WTC11 (cell line): ENCODE measurements at regions not wholly inside any gene's neighbourhood (a gene's known extent, or its start where the extent isn't known, plus 50 kb on each side); places are given as distances from the start of the nearest gene placed in this dataset.

Source experiments
- ESRRA ChIP-seq: sonication (generic); formaldehyde crosslinking; IDR thresholded peaks from 2 replicates; pipeline ENCODE4 v1.8.1; 2022; ENCODE audit warnings: mild to moderate bottlenecking, missing genetic modification reagents, borderline replicate concordance
- MYBL2 ChIP-seq: sonication (generic); formaldehyde crosslinking; IDR thresholded peaks from 2 replicates; pipeline ENCODE4 v1.8.1; 2023; ENCODE audit warnings: mild to moderate bottlenecking, moderate library complexity, missing genetic modification reagents
- NR1H2 ChIP-seq: sonication (generic); formaldehyde crosslinking; IDR thresholded peaks from 2 replicates; pipeline ENCODE4 v1.9.0; 2021; ENCODE audit warnings: mild to moderate bottlenecking, moderate library complexity, missing genetic modification reagents
- NR2C2 ChIP-seq: sonication (generic); formaldehyde crosslinking; IDR thresholded peaks from 2 replicates; pipeline ENCODE4 v1.8.0; 2022; ENCODE audit warnings: mild to moderate bottlenecking, missing genetic modification reagents
- OVOL2 ChIP-seq: fragments of 250-450 bp; sonication (Bioruptor Pico); IDR thresholded peaks from 2 replicates; pipeline ENCODE4 v1.9.0; 2021; ENCODE audit warnings: mild to moderate bottlenecking, borderline replicate concordance
- ZNF263 ChIP-seq: sonication (generic); formaldehyde crosslinking; IDR thresholded peaks from 2 replicates; pipeline ENCODE4 v1.8.1; 2022; ENCODE audit warnings: low read depth, mild to moderate bottlenecking, moderate library complexity, missing genetic modification reagents
- TF ChIP-seq, protein P1 (sequence below): fragments of 200-600 bp; IDR thresholded peaks from 2 replicates; pipeline ENCODE4 v1.8.0; 2022; ENCODE audit warnings: antibody characterized with exemption
- TF ChIP-seq, protein P2 (sequence below): fragments of 250-450 bp; sonication (Bioruptor Pico); conservative IDR thresholded peaks from 2 replicates; pipeline ENCODE4 v1.9.0; 2021; ENCODE audit warnings: mild to moderate bottlenecking
- TF ChIP-seq, protein P3 (sequence below): sonication (generic); formaldehyde crosslinking; IDR thresholded peaks from 2 replicates; pipeline ENCODE4 v1.8.1; 2023; ENCODE audit warnings: mild to moderate bottlenecking, moderate library complexity, missing genetic modification reagents
- TF ChIP-seq, protein P4 (sequence below): sonication (generic); formaldehyde crosslinking; IDR thresholded peaks from 2 replicates; pipeline ENCODE4 v1.8.0; 2022; ENCODE audit warnings: missing genetic modification reagents
- TF ChIP-seq, protein P5 (sequence below): sonication (generic); formaldehyde crosslinking; IDR thresholded peaks from 2 replicates; pipeline ENCODE4 v1.8.1; 2022; ENCODE audit warnings: low read depth, mild to moderate bottlenecking, moderate library complexity, missing genetic modification reagents, borderline replicate concordance

DNA sequence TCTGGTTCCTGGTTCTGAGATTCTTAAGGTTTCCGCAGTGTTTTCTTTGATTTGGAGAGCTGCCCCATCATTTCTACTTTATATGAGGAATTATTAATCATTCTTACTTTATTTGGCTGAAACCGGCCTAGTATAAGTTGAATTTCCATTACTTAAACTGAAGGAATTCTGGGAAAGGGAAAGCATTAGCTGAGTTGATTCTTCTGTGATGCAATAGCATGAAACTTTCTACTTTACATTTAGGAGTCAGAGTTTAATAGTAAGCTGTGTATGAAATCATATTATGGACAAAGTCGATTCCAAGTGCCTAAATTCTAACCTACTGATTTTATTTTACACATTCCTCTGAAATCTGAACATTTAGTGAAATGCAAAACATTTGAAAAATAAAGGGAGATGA, 1269.7 kb upstream of the ZEB2 start:
- TF ChIP-seq, protein P1, sequence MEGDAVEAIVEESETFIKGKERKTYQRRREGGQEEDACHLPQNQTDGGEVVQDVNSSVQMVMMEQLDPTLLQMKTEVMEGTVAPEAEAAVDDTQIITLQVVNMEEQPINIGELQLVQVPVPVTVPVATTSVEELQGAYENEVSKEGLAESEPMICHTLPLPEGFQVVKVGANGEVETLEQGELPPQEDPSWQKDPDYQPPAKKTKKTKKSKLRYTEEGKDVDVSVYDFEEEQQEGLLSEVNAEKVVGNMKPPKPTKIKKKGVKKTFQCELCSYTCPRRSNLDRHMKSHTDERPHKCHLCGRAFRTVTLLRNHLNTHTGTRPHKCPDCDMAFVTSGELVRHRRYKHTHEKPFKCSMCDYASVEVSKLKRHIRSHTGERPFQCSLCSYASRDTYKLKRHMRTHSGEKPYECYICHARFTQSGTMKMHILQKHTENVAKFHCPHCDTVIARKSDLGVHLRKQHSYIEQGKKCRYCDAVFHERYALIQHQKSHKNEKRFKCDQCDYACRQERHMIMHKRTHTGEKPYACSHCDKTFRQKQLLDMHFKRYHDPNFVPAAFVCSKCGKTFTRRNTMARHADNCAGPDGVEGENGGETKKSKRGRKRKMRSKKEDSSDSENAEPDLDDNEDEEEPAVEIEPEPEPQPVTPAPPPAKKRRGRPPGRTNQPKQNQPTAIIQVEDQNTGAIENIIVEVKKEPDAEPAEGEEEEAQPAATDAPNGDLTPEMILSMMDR = no peak
- TF ChIP-seq, protein P2, sequence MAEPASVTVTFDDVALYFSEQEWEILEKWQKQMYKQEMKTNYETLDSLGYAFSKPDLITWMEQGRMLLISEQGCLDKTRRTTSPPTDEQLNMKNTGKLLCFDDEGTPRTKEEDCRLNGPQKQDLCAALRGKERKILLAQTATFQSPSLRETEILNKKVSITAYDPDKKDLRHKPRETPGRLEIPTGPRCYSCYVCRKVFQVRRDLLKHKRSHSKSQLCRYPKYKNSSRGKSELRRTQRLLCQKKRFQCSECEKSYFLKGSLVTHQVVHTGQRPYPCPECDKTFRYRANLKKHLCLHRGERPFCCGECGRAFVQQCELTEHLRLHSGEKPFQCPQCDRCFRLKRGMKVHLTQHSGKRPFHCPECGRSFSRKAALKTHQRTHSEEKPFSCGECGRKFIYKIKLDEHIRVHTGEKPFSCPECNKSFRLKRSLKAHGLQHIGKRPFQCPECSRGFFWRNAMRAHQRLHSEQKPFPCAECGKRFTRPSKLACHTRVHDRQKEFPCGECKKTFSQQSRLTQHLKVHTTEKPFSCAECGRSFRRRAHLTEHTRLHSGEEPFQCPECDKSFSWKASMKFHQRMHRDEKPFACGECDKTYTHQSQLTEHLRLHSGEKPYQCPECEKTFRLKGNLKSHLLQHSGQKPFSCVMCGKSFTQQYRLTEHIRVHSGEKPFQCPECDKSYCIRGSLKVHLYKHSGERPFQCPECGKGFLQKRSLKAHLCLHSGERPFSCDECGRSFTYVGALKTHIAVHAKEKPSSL (CRISPR knock-in tag) = no peak
- TF ChIP-seq NR2C2 (CRISPR knock-in tag) (no peak), ESRRA (no peak), OVOL2 (CRISPR knock-in tag) (no peak), NR1H2 (CRISPR knock-in tag) (no peak), ZNF263 (CRISPR knock-in tag) (no peak), MYBL2 (CRISPR knock-in tag) (no peak)
- TF ChIP-seq, protein P3, sequence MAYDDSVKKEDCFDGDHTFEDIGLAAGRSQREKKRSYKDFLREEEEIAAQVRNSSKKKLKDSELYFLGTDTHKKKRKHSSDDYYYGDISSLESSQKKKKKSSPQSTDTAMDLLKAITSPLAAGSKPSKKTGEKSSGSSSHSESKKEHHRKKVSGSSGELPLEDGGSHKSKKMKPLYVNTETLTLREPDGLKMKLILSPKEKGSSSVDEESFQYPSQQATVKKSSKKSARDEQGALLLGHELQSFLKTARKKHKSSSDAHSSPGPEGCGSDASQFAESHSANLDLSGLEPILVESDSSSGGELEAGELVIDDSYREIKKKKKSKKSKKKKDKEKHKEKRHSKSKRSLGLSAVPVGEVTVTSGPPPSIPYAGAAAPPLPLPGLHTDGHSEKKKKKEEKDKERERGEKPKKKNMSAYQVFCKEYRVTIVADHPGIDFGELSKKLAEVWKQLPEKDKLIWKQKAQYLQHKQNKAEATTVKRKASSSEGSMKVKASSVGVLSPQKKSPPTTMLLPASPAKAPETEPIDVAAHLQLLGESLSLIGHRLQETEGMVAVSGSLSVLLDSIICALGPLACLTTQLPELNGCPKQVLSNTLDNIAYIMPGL = no peak
- TF ChIP-seq, protein P4, sequence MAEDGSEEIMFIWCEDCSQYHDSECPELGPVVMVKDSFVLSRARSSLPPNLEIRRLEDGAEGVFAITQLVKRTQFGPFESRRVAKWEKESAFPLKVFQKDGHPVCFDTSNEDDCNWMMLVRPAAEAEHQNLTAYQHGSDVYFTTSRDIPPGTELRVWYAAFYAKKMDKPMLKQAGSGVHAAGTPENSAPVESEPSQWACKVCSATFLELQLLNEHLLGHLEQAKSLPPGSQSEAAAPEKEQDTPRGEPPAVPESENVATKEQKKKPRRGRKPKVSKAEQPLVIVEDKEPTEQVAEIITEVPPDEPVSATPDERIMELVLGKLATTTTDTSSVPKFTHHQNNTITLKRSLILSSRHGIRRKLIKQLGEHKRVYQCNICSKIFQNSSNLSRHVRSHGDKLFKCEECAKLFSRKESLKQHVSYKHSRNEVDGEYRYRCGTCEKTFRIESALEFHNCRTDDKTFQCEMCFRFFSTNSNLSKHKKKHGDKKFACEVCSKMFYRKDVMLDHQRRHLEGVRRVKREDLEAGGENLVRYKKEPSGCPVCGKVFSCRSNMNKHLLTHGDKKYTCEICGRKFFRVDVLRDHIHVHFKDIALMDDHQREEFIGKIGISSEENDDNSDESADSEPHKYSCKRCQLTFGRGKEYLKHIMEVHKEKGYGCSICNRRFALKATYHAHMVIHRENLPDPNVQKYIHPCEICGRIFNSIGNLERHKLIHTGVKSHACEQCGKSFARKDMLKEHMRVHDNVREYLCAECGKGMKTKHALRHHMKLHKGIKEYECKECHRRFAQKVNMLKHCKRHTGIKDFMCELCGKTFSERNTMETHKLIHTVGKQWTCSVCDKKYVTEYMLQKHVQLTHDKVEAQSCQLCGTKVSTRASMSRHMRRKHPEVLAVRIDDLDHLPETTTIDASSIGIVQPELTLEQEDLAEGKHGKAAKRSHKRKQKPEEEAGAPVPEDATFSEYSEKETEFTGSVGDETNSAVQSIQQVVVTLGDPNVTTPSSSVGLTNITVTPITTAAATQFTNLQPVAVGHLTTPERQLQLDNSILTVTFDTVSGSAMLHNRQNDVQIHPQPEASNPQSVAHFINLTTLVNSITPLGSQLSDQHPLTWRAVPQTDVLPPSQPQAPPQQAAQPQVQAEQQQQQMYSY = no peak
- TF ChIP-seq, protein P5, sequence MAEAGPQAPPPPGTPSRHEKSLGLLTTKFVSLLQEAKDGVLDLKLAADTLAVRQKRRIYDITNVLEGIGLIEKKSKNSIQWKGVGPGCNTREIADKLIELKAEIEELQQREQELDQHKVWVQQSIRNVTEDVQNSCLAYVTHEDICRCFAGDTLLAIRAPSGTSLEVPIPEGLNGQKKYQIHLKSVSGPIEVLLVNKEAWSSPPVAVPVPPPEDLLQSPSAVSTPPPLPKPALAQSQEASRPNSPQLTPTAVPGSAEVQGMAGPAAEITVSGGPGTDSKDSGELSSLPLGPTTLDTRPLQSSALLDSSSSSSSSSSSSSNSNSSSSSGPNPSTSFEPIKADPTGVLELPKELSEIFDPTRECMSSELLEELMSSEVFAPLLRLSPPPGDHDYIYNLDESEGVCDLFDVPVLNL (CRISPR knock-in tag) = no peak
